ENCODE measurements at regions not wholly inside any gene's neighbourhood (a gene's known extent, or its start where the extent isn't known, plus 50 kb on each side); places are given as distances from the start of the nearest gene placed in this dataset.

GRCh38 chr6:133701633-133702331 lies 187.1 kb upstream of the TCF21 start:
- intact Hi-C loops (cut with DNase I; ENCODE audit: low total_unique reads), result no loop called here
- H3K4me1 ChIP-seq, result peaks cover 0 to 25% (median 5%) of the 10 kb centered on the region in 4 donors
- no peak overlapping the region for H3K27ac ChIP-seq
- TF ChIP-seq CTCF (IDR thresholded peaks at IDR 0.05), result no peak
- no peak overlapping the region for H3K4me3 ChIP-seq
- DNase-seq, result no peak
- H3K36me3 ChIP-seq, result no peaks in the 10 kb centered on the region
- H3K27me3 ChIP-seq, result no peaks in the 10 kb centered on the region
- H3K9me3 ChIP-seq, result no peaks in the 10 kb centered on the region

GRCh38 chr6:133704371-133704770 lies 184.5 kb upstream of the TCF21 start:
- Histone ChIP-seq H3K36me3 (no peaks in the 10 kb centered on the region), H3K4me3 (no peak overlapping the region), H3K27me3 (no peaks in the 10 kb centered on the region), H3K27ac (peak overlapping the region in 1 of 2 donors; percentile 24), H3K9me3 (no peaks in the 10 kb centered on the region), H3K4me1 (peaks cover 0 to 25% (median 5%) of the 10 kb centered on the region in 4 donors)
- DNase-seq, result no peak
- TF ChIP-seq CTCF (IDR thresholded peaks at IDR 0.05), result no peak
- intact Hi-C loops (cut with DNase I; ENCODE audit: low total_unique reads), result no loop called here

- no peak for DNase-seq
- no peaks in the 10 kb centered on the region for H3K27me3 ChIP-seq
- TF ChIP-seq CTCF (IDR thresholded peaks at IDR 0.05), result no peak
- no peak overlapping the region for H3K4me3 ChIP-seq
- no peaks in the 10 kb centered on the region for H3K36me3 ChIP-seq
- no peaks in the 10 kb centered on the region for H3K9me3 ChIP-seq
- H3K27ac ChIP-seq, result peak overlapping the region in 1 of 2 donors; percentile 24
- peaks cover 0 to 25% (median 5%) of the 10 kb centered on the region in 4 donors for H3K4me1 ChIP-seq
- intact Hi-C loops (cut with DNase I; ENCODE audit: low total_unique reads), result no loop called here
These were observed 183.8 kb upstream of the TCF21 start for GRCh38 chr6:133705066-133705465.

- Histone ChIP-seq H3K4me1 (peaks cover 0 to 25% (median 5%) of the 10 kb centered on the region in 4 donors), H3K9me3 (no peaks in the 10 kb centered on the region), H3K27ac (no peak overlapping the region), H3K27me3 (no peaks in the 10 kb centered on the region), H3K4me3 (no peak overlapping the region), H3K36me3 (no peaks in the 10 kb centered on the region)
- TF ChIP-seq CTCF (IDR thresholded peaks at IDR 0.05), result no peak
- intact Hi-C loops (cut with DNase I; ENCODE audit: low total_unique reads), result loop anchor here (2.0 kb wide), 1 partner anchor 61 kb away; no protein-coding TSS in a partner anchor
- no peak for DNase-seq
These were observed 183.2 kb upstream of the TCF21 start for GRCh38 chr6:133705731-133706130.

- no peak overlapping the region for H3K27ac ChIP-seq
These were observed 181.5 kb upstream of the TCF21 start for GRCh38 chr6:133707456-133707855.

More at GRCh38 chr6:133707456-133707855, 181.5 kb upstream of the TCF21 start:
- TF ChIP-seq CTCF (IDR thresholded peaks at IDR 0.05), result no peak
- Histone ChIP-seq H3K4me1 (peaks cover 0 to 25% (median 5%) of the 10 kb centered on the region in 4 donors), H3K36me3 (no peaks in the 10 kb centered on the region), H3K4me3 (no peak overlapping the region), H3K9me3 (no peaks in the 10 kb centered on the region), H3K27me3 (no peaks in the 10 kb centered on the region)
- no peak for DNase-seq
- intact Hi-C loops (cut with DNase I; ENCODE audit: low total_unique reads), result loop anchor here (2.0 kb wide), 1 partner anchor 59 kb away; no protein-coding TSS in a partner anchor

Measured in tibial artery (tissue), 4 donors.